Hepatocyte (in vitro differentiated cells): ENCODE measurements at regions not wholly inside any gene's neighbourhood (a gene's known extent, or its start where the extent isn't known, plus 50 kb on each side); places are given as distances from the start of the nearest gene placed in this dataset.

Experiments
- EZH2 ChIP-seq: fragments of 200-600 bp; sonication (generic); IDR thresholded peaks from 2 replicates; pipeline ENCODE4 v1.6.1; 2016; ENCODE audit warnings: antibody characterized with exemption, mild to moderate bottlenecking, borderline replicate concordance
- TF ChIP-seq, protein P1 (sequence below): fragments of 200-600 bp; sonication (generic); IDR thresholded peaks from 2 replicates; pipeline ENCODE4 v1.5.1; 2016; ENCODE audit warnings: antibody characterized with exemption, mild to moderate bottlenecking; ENCODE audit not compliant: poor library complexity

DNA sequence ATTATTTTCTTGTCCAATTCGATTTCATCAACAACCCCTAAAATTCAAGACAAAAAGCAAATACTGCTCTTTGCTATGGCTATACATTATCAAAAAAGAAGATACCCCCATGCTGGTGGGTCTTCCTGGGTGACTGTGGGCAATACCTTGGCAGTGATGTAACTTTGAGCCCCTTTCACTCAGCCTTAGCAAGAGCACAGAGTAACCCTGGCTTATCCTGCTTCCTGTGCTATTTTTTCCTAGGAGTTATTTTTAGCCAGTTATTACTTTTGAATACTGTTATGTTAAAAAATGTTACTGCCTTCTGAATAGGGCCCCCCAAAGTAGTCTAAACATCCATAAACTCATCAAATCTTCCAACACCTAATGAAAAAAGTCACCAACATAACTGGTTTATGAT, 145.6 kb upstream of the TSLP start:
- TF ChIP-seq, protein P1, sequence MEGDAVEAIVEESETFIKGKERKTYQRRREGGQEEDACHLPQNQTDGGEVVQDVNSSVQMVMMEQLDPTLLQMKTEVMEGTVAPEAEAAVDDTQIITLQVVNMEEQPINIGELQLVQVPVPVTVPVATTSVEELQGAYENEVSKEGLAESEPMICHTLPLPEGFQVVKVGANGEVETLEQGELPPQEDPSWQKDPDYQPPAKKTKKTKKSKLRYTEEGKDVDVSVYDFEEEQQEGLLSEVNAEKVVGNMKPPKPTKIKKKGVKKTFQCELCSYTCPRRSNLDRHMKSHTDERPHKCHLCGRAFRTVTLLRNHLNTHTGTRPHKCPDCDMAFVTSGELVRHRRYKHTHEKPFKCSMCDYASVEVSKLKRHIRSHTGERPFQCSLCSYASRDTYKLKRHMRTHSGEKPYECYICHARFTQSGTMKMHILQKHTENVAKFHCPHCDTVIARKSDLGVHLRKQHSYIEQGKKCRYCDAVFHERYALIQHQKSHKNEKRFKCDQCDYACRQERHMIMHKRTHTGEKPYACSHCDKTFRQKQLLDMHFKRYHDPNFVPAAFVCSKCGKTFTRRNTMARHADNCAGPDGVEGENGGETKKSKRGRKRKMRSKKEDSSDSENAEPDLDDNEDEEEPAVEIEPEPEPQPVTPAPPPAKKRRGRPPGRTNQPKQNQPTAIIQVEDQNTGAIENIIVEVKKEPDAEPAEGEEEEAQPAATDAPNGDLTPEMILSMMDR, result no peak
- TF ChIP-seq EZH2, result no peak
